Stomach (tissue), 4 donors: ENCODE measurements at regions not wholly inside any gene's neighbourhood (a gene's known extent, or its start where the extent isn't known, plus 50 kb on each side); places are given as distances from the start of the nearest gene placed in this dataset.
"Not testable (repeated sequence)": the region's sequence is repeated elsewhere in the genome, so short reads cannot be mapped to it uniquely, and the experiment has no call there.

Experiments
- CTCF ChIP-seq, 7 experiments: fragments of 450-650 bp in 4 of 7; fragments of 200-600 bp in 3 of 7; sonication (generic) in 3 of 7; IDR thresholded peaks; one replicate each; pipeline ENCODE4 v1.5.1; 2016 to 2019; ENCODE audit warnings: antibody characterized with exemption in 7 of 7, control low read depth in 2 of 7, mild to moderate bottlenecking in 1 of 7
- EP300 ChIP-seq: sonication (generic); formaldehyde crosslinking; IDR thresholded peaks from one replicate; pipeline ENCODE4 v1.6.1; 2017; ENCODE audit warnings: antibody characterized with exemption
- POLR2A ChIP-seq, 4 donors: fragments of 450-650 bp; IDR thresholded peaks; one replicate each; pipeline ENCODE4 v1.6.1; 2016; ENCODE audit warnings: antibody characterized with exemption in 4 of 4, control low read depth in 2 of 4, mild to moderate bottlenecking in 1 of 4, moderate library complexity in 1 of 4

- TF ChIP-seq CTCF (IDR thresholded peaks at IDR 0.05); POLR2A (IDR thresholded peaks at IDR 0.05); EP300: not testable (repeated sequence)
These were observed 98.0 kb upstream of the FAM47A start for GRCh38 chrX:34230156-34230555.
